ENCODE measurements at regions not wholly inside any gene's neighbourhood (a gene's known extent, or its start where the extent isn't known, plus 50 kb on each side); places are given as distances from the start of the nearest gene placed in this dataset.

DNA sequence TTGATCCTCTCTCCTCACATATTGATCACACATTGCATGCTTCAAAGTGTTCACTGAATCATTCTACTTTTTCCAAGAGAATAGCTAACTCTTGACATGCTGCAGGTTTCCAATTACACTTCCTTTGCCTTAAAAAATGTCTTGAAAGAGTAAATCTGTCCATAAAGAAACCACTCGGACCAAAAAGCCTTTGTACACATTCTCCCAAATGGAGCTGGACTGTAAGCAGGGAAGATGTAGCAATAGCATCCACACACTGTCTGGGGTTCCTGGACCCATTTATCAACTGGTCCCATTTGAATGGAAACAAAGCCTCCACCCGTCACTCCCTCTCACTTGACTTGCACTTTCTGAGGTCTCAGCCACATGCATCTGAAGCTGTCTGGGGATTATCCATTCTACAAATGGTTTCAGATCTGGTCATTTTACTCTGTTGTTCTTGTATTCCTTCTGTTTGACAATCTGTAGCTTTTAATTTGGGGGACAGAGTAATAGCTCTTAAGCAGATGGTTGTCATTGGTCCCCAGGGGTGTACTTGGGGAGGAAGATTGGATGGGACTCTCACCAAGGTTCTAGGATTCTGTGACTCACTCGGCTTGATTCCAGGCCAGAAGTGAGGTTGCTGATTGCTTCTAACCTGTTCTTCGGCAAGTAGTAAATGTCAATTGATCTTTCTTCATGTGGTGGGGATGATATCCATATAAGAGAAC is 203.5 kb downstream of the HIBADH start:
- TF ChIP-seq, protein P1, sequence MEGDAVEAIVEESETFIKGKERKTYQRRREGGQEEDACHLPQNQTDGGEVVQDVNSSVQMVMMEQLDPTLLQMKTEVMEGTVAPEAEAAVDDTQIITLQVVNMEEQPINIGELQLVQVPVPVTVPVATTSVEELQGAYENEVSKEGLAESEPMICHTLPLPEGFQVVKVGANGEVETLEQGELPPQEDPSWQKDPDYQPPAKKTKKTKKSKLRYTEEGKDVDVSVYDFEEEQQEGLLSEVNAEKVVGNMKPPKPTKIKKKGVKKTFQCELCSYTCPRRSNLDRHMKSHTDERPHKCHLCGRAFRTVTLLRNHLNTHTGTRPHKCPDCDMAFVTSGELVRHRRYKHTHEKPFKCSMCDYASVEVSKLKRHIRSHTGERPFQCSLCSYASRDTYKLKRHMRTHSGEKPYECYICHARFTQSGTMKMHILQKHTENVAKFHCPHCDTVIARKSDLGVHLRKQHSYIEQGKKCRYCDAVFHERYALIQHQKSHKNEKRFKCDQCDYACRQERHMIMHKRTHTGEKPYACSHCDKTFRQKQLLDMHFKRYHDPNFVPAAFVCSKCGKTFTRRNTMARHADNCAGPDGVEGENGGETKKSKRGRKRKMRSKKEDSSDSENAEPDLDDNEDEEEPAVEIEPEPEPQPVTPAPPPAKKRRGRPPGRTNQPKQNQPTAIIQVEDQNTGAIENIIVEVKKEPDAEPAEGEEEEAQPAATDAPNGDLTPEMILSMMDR (IDR thresholded peaks at IDR 0.05) = no peak
- TF ChIP-seq EZH2 (IDR thresholded peaks at IDR 0.05) = no peak

Data from neural progenitor cell (in vitro differentiated cells).